ENCODE measurements at regions not wholly inside any gene's neighbourhood (a gene's known extent, or its start where the extent isn't known, plus 50 kb on each side); places are given as distances from the start of the nearest gene placed in this dataset.

DNA sequence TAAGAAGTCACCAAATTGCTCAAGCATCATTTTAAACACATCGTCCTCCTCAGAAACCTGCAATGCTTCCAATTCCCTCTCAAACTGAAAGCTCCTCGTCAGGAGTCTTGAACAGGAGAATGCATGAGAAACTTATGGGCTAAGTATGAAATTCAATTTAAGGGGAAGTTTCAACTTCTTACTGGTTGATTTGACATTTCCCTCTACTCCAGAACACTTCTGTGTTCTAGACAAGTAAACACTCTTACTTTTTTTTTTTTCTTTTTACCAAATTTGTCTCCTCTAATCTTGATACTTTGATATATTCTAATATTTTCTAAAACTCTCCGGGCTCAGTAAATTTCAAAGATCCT is 181.7 kb downstream of the RSL24D1 start:
- TF ChIP-seq NFRKB (IDR thresholded peaks at IDR 0.05): no peak
- TF ChIP-seq LEF1 (IDR thresholded peaks at IDR 0.05; ENCODE audit: borderline replicate concordance): no peak
- TF ChIP-seq SP1 (IDR thresholded peaks at IDR 0.05): no peak
- ChIA-PET POLR2A (no interaction called here), CTCF (no interaction called here)
- no peak for DNase-seq (ENCODE audit: extremely low spot score)

- ChIA-PET CTCF (no interaction called here), POLR2A (no interaction called here)
- DNase-seq (ENCODE audit: extremely low spot score): no peak
- TF ChIP-seq HDGF (IDR thresholded peaks at IDR 0.05; ENCODE audit: borderline replicate concordance): no peak
Observed at GRCh38 chr15:55014391-55015092, 182.2 kb downstream of the RSL24D1 start.

- TF ChIP-seq PKNOX1 (IDR thresholded peaks at IDR 0.05): no peak
- no peak for TF ChIP-seq ZNF384 (IDR thresholded peaks at IDR 0.05)
- no peak for TF ChIP-seq TARDBP (IDR thresholded peaks at IDR 0.05)
- TF ChIP-seq L3MBTL2 (conservative IDR thresholded peaks at IDR 0.05): no peak
- TF ChIP-seq ARNT (IDR thresholded peaks at IDR 0.05): no peak
- TF ChIP-seq NFRKB (IDR thresholded peaks at IDR 0.05): no peak
- TF ChIP-seq LEF1 (IDR thresholded peaks at IDR 0.05; ENCODE audit: borderline replicate concordance): no peak
- no peak for TF ChIP-seq FOXA1 (IDR thresholded peaks at IDR 0.05)
- TF ChIP-seq BHLHE40 (IDR thresholded peaks at IDR 0.05; ENCODE audit: borderline replicate concordance): no peak
- TF ChIP-seq SUZ12 (IDR thresholded peaks at IDR 0.05): no peak
- TF ChIP-seq SP1 (IDR thresholded peaks at IDR 0.05): no peak
- no peak for TF ChIP-seq HDGF (IDR thresholded peaks at IDR 0.05; ENCODE audit: borderline replicate concordance)
- TF ChIP-seq FOXM1 (IDR thresholded peaks at IDR 0.05; ENCODE audit: borderline replicate concordance): no peak
- TF ChIP-seq FOXK2 (IDR thresholded peaks at IDR 0.05): no peak
- CTCF ChIA-PET: no interaction called here
- no peak for DNase-seq (ENCODE audit: extremely low spot score)
Observed at GRCh38 chr15:55008421-55008820, 188.3 kb downstream of the RSL24D1 start.

DNA sequence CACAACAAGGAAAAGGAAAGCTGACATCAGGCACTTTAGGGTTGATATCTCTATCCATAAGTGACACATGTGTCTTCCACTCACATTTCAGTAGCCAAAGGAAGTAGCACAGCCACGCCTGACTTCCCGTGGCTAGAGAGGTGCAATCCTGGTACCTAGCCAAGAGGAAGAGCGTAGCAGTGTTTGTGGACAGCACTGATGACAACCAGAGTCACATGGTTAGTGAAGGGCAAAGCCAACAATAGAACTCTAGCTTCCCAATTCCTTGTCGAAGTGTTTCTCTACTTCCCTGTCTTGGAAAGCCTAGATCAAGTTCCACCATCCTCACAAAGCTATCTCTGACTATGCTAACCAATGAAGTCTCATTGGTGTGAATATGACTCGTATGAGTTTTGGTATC is 189.2 kb downstream of the RSL24D1 start:
- CTCF ChIA-PET: no interaction called here
- POLR2A ChIA-PET: no interaction called here
- DNase-seq (ENCODE audit: extremely low spot score): no peak
- no peak for TF ChIP-seq SP1 (IDR thresholded peaks at IDR 0.05)
- TF ChIP-seq FOXM1 (IDR thresholded peaks at IDR 0.05; ENCODE audit: borderline replicate concordance): no peak
- TF ChIP-seq SUZ12 (IDR thresholded peaks at IDR 0.05): no peak
- no peak for TF ChIP-seq ZNF384 (IDR thresholded peaks at IDR 0.05)
- no peak for TF ChIP-seq HDGF (IDR thresholded peaks at IDR 0.05; ENCODE audit: borderline replicate concordance)
- TF ChIP-seq CTBP1 (IDR thresholded peaks at IDR 0.05; ENCODE audit: borderline replicate concordance): no peak
- no peak for TF ChIP-seq ELF4 (IDR thresholded peaks at IDR 0.05)
- TF ChIP-seq ARNT (IDR thresholded peaks at IDR 0.05): no peak
- TF ChIP-seq FOXA1 (IDR thresholded peaks at IDR 0.05): no peak
- TF ChIP-seq L3MBTL2 (conservative IDR thresholded peaks at IDR 0.05): no peak
- TF ChIP-seq FOXK2 (IDR thresholded peaks at IDR 0.05): no peak
- no peak for TF ChIP-seq NFRKB (IDR thresholded peaks at IDR 0.05)
- no peak for TF ChIP-seq TARDBP (IDR thresholded peaks at IDR 0.05)
- no peak for TF ChIP-seq LEF1 (IDR thresholded peaks at IDR 0.05; ENCODE audit: borderline replicate concordance)
- no peak for TF ChIP-seq BHLHE40 (IDR thresholded peaks at IDR 0.05; ENCODE audit: borderline replicate concordance)
- TF ChIP-seq PKNOX1 (IDR thresholded peaks at IDR 0.05): no peak

More at GRCh38 chr15:55008421-55008820, 188.3 kb downstream of the RSL24D1 start:
- POLR2A ChIA-PET: no interaction called here

GRCh38 chr15:55005679-55006078 is 191.1 kb downstream of the RSL24D1 start:
- TF ChIP-seq LEF1 (IDR thresholded peaks at IDR 0.05; ENCODE audit: borderline replicate concordance) (no peak), SP1 (IDR thresholded peaks at IDR 0.05) (no peak), ARNT (IDR thresholded peaks at IDR 0.05) (no peak), NFRKB (IDR thresholded peaks at IDR 0.05) (no peak)
- CTCF ChIA-PET: no interaction called here
- DNase-seq (ENCODE audit: extremely low spot score): no peak
- POLR2A ChIA-PET: no interaction called here

DNA sequence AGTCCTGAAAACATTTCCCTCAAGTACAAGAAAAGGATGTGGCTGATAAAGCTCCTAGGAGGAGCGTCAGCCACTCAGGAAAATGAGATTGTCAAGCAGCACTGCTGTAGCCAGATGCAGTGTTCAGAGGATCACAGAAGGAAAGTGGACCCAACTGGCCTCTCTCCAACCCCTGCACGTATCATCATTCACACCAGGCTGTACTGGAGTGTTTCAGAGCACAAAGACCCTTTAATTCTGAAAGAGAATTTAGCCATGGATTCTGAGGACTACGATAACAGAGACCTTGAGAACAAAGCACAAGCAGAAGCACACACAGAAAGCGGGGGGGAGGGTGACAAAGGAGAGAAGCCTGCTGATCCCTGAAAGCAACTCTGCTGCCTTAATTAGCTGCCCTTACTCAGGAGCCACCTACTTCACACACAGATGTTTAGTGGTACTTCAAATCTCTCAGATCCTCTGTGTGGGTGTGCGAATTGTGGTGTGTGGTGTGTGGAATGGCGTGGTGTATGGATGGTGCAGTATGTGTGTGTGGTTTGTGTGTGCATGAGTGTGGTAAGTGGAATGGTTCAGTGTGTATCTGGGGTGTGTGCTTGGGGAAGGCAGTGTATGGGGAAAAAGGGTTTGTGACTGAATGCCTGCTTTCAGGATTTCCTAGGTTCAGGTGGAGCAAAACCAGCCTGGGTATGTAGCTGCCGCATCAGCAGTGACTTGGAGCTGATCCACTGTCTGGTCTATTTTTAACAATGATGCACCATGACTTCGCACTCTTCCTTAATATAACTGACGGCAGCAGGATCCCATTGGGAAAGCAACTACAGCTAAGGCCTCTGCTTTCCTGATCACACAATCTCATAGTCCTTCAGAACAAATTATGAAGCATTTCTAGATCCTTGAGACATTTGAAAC is 192.5 kb downstream of the RSL24D1 start:
- ChIA-PET POLR2A (no interaction called here), CTCF (no interaction called here)
- TF ChIP-seq ARNT (IDR thresholded peaks at IDR 0.05) (no peak), ZNF384 (IDR thresholded peaks at IDR 0.05) (no peak), LEF1 (IDR thresholded peaks at IDR 0.05; ENCODE audit: borderline replicate concordance) (no peak), BHLHE40 (IDR thresholded peaks at IDR 0.05; ENCODE audit: borderline replicate concordance) (no peak), FOXK2 (IDR thresholded peaks at IDR 0.05) (no peak), L3MBTL2 (conservative IDR thresholded peaks at IDR 0.05) (no peak), NFRKB (IDR thresholded peaks at IDR 0.05) (no peak), SP1 (IDR thresholded peaks at IDR 0.05) (no peak), CTBP1 (IDR thresholded peaks at IDR 0.05; ENCODE audit: borderline replicate concordance) (no peak), ELF4 (IDR thresholded peaks at IDR 0.05) (no peak), FOXA1 (IDR thresholded peaks at IDR 0.05) (no peak), PKNOX1 (IDR thresholded peaks at IDR 0.05) (no peak), TARDBP (IDR thresholded peaks at IDR 0.05) (no peak), HDGF (IDR thresholded peaks at IDR 0.05; ENCODE audit: borderline replicate concordance) (no peak), SUZ12 (IDR thresholded peaks at IDR 0.05) (no peak), FOXM1 (IDR thresholded peaks at IDR 0.05; ENCODE audit: borderline replicate concordance) (no peak)
- no peak for DNase-seq (ENCODE audit: extremely low spot score)

All from HEK293T (cell line).